Activated gamma-delta T cell (primary cell): ENCODE measurements at regions not wholly inside any gene's neighbourhood (a gene's known extent, or its start where the extent isn't known, plus 50 kb on each side); places are given as distances from the start of the nearest gene placed in this dataset.

Experiments
- DNase-seq: peaks from one replicate; lab custom pipeline; 2025; lab: John Stamatoyannopoulos, UW

DNA sequence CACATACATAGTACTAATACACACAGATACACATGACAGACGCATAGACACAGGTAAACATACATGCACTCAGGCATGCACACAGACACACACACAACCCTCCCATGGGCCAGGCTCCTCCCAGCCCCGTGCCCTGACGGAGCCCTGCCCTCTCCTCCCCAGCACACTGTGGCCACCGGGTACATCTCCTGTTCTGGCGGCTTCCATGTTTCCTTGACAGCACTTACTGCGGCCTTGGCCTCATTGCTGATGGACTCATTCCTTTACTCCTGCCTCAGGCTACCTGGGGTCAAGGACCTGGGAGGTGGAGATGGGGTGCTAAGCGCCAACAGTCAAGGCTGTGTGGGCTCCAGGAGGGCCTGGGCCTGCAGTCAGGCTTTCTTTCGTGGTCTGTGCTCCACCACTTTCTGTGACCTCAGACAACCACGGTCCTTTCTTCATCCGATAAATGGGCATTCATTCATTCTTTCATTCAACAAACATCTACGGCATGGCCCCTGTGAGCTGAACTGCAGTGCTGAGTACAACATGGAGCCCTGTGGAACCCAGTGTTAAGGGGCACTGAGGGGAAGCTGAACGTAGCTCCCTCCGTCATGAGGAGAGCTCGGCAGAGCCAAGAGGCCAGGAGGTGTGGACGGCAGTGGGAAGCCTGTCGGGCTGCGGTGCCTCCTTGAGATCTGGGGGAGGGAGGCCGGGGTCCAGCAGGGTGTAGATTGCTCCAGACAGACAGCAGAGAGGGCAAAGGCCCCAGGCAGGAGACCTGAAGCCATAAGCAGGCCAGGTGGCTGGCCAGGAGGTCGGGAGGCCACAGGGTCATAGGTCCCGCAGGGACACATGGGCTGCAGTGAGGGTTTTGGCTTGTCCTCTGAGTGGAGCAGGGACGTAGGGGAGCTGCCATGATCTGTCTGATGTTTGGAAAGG is 190.4 kb upstream of the HDAC4 start:
- DNase-seq, result no peak

DNA sequence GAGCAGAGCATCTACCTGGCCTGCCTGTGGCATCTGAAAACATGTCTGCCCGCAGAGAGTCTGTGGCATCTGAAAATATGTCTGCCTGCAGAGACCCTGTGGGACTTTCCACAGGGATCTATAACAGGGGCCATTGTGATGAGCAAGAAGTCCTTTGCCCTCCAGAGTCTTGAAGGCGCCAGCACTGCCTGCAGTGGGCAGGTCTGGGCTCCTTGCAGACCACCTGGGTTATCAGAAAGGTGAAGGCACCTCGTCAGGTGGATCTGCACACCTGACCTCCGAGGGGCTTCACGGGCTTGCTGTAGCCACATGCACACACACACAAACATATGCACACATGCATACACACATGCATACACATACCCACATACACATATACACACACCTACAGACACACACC is 189.5 kb upstream of the HDAC4 start:
- DNase-seq, result no peak

GRCh38 chr2:239589833-239590232 is 189.0 kb upstream of the HDAC4 start:
- no peak for DNase-seq

GRCh38 chr2:239589270-239589825 is 188.5 kb upstream of the HDAC4 start:
- DNase-seq, result no peak

DNA sequence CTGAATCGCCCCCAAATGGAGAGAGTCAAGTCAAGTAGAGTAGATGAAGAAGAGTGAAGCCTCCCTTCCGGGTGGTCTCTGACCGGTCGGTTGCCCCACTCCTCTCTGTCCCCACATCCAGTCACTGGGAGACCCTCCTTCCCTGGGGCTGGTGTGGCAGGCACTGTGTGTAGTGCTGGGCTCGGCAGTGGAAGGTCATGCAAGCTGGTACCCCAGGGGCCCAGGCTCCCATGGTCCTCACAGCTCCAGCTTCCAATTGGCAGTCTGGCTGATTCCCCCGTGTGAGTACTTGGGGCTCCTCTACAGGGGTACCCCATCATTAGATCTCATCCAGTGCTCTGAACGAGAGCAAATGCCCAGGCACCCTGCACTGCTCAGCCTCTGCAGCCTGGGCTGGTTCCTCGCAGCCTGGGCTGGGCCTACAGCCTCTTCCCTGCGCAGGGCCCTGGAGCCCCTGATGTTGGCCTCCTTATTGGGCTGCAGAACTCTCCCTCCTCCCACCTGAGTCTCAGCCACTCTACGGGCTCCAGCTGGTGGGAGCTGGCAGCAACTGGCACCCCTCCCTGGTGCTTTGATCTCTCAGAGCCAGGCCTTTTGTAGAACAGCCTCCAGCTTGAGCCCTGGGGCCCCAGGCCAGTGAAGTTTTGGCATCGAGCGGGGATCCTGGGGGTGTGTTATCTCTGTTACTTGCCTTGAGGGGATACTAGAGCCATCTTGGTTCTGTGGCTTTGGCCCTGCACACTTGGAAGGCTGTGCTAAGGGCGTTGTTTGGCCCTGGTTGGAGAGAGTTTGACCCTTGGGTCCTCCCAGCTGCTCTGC is 187.8 kb upstream of the HDAC4 start:
- no peak for DNase-seq

- DNase-seq, result no peak
Observed at GRCh38 chr2:239587841-239588240, 187.0 kb upstream of the HDAC4 start.

- no peak for DNase-seq
Observed at GRCh38 chr2:239587311-239587731, 186.5 kb upstream of the HDAC4 start.

- no peak for DNase-seq
Observed at GRCh38 chr2:239586651-239587310, 186.0 kb upstream of the HDAC4 start.

DNA sequence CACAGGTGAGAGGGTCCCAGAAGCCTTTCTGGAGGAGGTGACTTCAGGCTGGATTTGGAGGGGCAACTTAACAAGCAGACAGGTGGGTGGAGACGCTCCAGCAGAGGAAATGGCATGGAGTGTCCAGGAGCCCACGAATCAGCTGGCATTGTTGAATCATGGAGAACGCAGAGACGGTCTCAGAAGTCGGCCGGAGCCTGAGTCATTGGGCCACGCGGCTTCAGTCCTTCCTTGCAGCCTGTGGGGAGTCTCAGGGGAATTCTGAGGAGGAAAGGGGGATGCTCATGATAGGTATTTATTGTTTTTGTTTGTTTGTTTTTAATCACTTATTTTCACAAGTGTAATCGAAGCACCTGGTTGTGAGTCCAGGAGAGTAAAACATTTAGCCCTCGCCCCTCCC is 184.6 kb upstream of the HDAC4 start:
- DNase-seq, result no peak

GRCh38 chr2:239584986-239585385 is 184.2 kb upstream of the HDAC4 start:
- no peak for DNase-seq

GRCh38 chr2:239583879-239584859 is 183.3 kb upstream of the HDAC4 start:
- DNase-seq, result no peak

DNA sequence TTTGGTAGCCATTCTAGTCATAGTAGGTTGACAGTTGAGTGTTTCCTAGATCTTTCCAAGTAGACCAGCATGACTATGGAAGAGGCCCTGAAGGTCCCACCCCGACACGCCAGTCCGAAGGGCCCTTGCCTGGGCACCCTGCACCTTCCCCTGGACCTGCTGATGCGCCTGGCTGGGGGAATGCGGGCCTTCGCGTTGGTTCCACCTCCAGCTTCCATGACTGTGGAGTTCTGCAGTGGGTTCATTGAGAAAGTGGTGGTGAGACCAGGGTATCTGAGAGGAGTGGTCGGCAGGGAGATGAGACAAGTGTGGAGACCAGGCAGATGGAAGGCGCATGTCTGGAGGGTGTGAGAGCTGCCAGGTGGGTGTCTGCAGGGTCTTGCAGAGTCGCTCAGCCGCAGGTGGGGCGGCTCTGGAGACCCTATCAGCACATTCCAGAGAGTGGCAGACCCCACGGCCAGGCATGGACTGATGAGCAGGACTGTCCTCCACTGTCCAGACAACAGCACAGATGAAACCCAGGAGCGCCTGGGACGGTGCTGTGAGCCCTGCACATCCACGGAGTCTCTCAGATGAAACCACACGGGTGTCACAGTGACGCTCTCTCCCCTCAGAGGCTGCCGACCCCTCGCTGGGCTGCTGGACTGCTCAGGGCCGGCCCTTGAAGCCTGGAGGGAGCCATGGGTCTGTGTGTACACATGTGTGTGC is 182.5 kb upstream of the HDAC4 start:
- no peak for DNase-seq

DNA sequence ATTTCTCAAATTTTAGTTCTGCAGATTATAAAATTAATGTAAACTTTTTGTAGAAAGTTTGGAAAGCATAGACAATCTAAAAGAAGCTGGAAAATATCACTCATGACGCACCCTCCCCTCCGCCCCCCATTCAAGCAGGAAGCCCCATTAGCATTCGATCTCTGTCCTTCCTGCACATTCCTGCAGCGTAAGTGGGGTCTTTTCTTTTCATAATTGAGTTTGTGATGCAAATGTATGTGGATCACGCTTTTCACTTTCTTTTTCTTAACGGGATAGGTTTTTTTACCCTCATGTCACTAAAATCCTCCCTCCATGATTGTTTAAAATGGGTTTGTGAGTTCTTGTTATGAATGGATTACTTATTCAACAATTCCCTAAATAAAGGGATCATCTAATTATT is 181.7 kb upstream of the HDAC4 start:
- no peak for DNase-seq

DNA sequence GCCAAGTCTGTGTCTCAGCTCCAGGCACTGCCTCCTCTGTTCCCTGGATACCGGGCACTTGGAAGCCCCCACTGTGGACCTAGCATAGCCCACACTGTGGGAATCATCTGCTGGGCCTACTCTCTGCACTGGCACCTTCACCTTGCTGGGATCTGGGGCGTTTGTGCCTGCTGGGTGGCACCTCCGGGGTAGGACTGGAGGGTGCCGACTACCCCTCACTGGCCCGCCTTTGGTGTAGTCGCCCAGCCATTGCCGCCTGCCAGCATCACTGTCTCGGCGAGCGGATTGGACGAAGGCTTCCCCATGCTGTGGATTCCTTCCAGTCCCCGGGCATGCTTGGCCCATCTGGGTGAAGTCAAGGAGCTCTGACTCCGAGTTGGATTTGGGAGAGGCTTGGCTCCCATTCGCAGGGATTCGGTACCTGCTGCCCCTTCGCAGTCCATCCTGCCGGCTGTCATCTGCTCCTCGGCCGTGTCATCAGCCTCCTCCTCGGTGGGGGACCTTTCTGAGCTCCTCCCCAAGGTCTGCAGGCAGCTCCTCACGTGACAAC is 180.6 kb upstream of the HDAC4 start:
- no peak for DNase-seq

DNA sequence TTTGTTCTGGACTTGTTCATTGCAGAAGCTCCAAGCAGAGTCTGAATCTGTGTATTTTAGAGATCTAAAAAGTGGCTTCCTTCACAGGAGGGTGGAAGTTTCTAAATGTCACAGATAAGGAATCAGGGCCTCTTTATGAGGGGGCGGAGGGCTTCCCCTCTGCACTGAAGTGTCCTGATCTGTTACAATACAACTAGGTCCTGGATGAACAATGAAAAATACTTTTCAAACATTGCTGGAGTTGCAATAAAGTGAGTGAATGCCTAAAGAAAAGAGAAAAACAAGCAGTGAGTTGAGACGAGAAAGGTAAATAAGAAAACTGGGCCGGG is 179.3 kb upstream of the HDAC4 start:
- no peak for DNase-seq

DNA sequence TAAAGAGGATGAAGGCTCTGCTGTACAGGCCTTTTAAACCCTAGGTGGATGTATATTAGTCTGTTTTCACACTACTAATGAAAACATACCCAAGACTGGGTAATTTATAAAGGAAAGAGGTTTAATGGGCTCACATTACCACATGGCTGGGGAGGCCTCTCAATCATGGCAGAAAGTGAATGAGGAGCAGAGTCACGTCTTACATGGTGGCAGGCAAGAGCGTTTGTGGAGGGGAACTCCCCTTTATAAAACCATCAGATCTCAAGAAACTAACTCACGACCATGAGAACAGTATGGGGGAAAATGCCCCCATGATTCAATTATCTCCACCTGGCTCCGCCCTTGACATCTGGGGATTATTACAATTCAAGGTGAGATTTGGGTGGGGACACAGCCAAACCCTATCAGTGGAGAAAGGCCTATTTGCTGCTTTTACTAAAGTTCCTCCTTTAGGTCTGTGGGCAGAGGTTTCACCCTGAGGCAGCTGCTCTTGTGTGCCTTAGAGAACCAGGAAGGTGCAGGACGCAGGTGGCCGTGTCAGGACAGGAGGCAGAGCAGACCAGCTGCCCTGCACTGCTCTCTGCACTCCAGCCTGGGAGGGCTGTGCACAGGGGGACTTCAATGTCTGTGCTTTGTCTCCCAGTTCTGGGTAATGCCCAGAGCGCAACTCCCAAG is 178.8 kb upstream of the HDAC4 start:
- DNase-seq, result no peak

DNA sequence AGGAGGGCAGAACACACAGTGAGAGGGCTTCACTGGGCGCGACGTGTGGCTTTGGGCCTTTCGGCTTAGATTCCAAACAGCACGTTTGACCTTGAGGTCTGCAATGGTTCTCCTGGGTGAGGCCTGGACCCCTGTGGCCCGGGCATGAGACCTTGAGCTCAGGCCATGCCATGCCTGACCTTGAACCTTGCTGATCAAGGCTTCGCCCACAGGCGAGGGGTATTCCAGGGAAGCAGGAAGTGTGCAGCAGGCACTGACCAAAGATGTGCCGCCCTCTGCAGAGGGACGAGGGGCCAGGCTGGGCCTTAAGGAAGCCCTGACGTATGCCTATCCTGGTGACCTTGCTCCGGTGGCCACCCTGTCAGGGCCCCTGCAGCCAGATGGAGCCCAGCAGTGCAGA is 178.3 kb upstream of the HDAC4 start:
- no peak for DNase-seq

GRCh38 chr2:239578381-239578780 is 177.6 kb upstream of the HDAC4 start:
- no peak for DNase-seq

- DNase-seq, result no peak
Observed at GRCh38 chr2:239577935-239578334, 177.1 kb upstream of the HDAC4 start.
